Mucosa of gallbladder (tissue), 1 donor: ENCODE measurements at regions not wholly inside any gene's neighbourhood (a gene's known extent, or its start where the extent isn't known, plus 50 kb on each side); places are given as distances from the start of the nearest gene placed in this dataset.
"Not testable (repeated sequence)": the region's sequence is repeated elsewhere in the genome, so short reads cannot be mapped to it uniquely, and the experiment has no call there.

Experiments
- DNase-seq: peaks from one replicate; pipeline ENCODE4 v3.0.0-alpha.2; 2020; ENCODE audit warnings: low spot score
- donor health status: DM: no; HTN: no; CAD: no.

- DNase-seq = not testable (repeated sequence)
Measured at GRCh38 chr9:26492608-26493521, 399.7 kb downstream of the CAAP1 start.

- DNase-seq = not testable (repeated sequence)
Measured at GRCh38 chr9:26491922-26492607, 400.5 kb downstream of the CAAP1 start.

- no peak for DNase-seq
Measured at GRCh38 chr9:26483991-26484390, 408.6 kb downstream of the CAAP1 start.

- DNase-seq = no peak
Measured at GRCh38 chr9:26477963-26478362, 414.6 kb downstream of the CAAP1 start.

- no peak for DNase-seq
Measured at GRCh38 chr9:26471261-26471660, 421.3 kb downstream of the CAAP1 start.

GRCh38 chr9:26470284-26470683 lies 422.3 kb downstream of the CAAP1 start:
- no peak for DNase-seq

GRCh38 chr9:26463837-26464236 lies 428.8 kb downstream of the CAAP1 start:
- DNase-seq = no peak

- DNase-seq = no peak
Measured at GRCh38 chr9:26462751-26463150, 429.9 kb downstream of the CAAP1 start.

- no peak for DNase-seq
Measured at GRCh38 chr9:26462213-26462612, 430.4 kb downstream of the CAAP1 start.

GRCh38 chr9:26460624-26461023 lies 432.0 kb downstream of the CAAP1 start:
- no peak for DNase-seq

GRCh38 chr9:26459959-26460358 lies 432.6 kb downstream of the CAAP1 start:
- DNase-seq = no peak

GRCh38 chr9:26458054-26458453 lies 434.5 kb downstream of the CAAP1 start:
- no peak for DNase-seq

- no peak for DNase-seq
Measured at GRCh38 chr9:26457151-26457550, 435.5 kb downstream of the CAAP1 start.

- no peak for DNase-seq
Measured at GRCh38 chr9:26439061-26439624, 453.5 kb downstream of the CAAP1 start.

GRCh38 chr9:26437056-26437711 lies 455.4 kb downstream of the CAAP1 start:
- no peak for DNase-seq

GRCh38 chr9:26426551-26427131 lies 466.0 kb downstream of the CAAP1 start:
- DNase-seq = no peak

- no peak for DNase-seq
Measured at GRCh38 chr9:26418480-26418879, 474.1 kb downstream of the CAAP1 start.

GRCh38 chr9:26415528-26415927 lies 477.1 kb downstream of the CAAP1 start:
- no peak for DNase-seq

GRCh38 chr9:26413611-26414010 lies 479.0 kb downstream of the CAAP1 start:
- no peak for DNase-seq

- no peak for DNase-seq
Measured at GRCh38 chr9:26412446-26412845, 480.2 kb downstream of the CAAP1 start.

GRCh38 chr9:26406676-26407075 lies 485.9 kb downstream of the CAAP1 start:
- no peak for DNase-seq

- DNase-seq = no peak
Measured at GRCh38 chr9:26399556-26399955, 493.0 kb downstream of the CAAP1 start.
